ENCODE measurements at regions not wholly inside any gene's neighbourhood (a gene's known extent, or its start where the extent isn't known, plus 50 kb on each side); places are given as distances from the start of the nearest gene placed in this dataset.

DNA sequence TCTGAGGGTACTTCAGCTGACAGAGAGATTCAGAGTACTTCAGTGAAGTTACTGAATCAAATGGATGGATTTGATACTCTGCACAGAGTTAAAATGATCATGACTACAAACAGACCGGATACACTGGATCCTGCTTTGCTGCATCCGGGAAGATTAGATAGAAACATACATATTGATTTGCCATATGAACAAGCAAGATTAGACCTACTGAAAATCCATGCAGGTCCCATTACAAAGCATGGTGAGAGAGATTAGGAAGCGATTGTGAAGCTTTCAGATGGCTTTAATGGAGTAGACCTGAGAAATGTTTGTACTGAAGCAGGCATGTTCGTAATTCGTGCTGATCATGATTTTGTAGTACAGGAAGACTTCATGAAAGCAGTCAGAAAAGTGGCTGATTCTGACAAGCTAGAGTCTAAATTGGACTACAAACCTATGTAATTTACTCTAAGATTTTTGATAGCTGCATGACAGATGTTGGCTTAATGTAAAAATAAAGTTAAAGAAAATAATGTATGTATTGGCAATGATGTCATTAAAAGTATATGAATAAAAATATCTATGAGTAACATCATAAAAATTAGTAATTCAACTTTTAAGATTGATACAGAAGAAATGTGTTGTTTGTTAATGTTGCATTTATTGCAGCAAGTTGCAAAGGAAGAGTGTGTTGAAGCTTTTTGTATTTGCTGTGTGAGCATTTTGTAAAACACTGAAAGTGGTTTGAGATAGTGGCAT is 136.1 kb upstream of the RAP1B start:
- Mint-ChIP-seq H3K27me3 (ENCODE audit: unreplicated experiment) (peaks cover 1% of the 10 kb centered on the region), H3K4me1 (ENCODE audit: unreplicated experiment) (no peaks in the 10 kb centered on the region), H3K27ac (ENCODE audit: unreplicated experiment) (no peak overlapping the region), H3K36me3 (ENCODE audit: low read depth, unreplicated experiment) (no peaks in the 10 kb centered on the region), H3K9me3 (ENCODE audit: unreplicated experiment) (no peaks in the 10 kb centered on the region), H3K4me3 (ENCODE audit: unreplicated experiment) (no peak overlapping the region)
- no peak for DNase-seq (ENCODE audit: low spot score)
- TF ChIP-seq, protein P1, sequence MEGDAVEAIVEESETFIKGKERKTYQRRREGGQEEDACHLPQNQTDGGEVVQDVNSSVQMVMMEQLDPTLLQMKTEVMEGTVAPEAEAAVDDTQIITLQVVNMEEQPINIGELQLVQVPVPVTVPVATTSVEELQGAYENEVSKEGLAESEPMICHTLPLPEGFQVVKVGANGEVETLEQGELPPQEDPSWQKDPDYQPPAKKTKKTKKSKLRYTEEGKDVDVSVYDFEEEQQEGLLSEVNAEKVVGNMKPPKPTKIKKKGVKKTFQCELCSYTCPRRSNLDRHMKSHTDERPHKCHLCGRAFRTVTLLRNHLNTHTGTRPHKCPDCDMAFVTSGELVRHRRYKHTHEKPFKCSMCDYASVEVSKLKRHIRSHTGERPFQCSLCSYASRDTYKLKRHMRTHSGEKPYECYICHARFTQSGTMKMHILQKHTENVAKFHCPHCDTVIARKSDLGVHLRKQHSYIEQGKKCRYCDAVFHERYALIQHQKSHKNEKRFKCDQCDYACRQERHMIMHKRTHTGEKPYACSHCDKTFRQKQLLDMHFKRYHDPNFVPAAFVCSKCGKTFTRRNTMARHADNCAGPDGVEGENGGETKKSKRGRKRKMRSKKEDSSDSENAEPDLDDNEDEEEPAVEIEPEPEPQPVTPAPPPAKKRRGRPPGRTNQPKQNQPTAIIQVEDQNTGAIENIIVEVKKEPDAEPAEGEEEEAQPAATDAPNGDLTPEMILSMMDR (IDR thresholded peaks at IDR 0.05; ENCODE audit: unreplicated experiment): no peak

DNA sequence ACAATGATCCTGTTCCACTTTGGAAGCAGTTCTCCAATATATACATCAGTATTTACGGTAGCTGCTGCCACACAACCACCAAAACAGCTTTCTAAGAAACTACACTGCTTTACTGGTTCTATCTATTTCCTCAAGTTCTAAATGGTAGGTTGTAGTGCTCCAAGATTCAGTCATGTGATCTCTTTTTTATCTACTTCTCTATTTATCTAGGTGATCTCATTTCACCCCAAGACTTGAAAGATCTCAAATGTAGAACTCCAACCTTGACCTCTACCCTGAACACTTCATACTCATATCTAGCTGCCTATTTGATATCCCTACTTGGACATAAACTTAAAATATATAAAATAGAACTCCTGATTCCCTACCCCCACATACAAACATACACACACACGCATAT is 133.9 kb upstream of the RAP1B start:
- peaks cover 1% of the 10 kb centered on the region for H3K27me3 Mint-ChIP-seq (ENCODE audit: unreplicated experiment)
- no peaks in the 10 kb centered on the region for H3K4me1 Mint-ChIP-seq (ENCODE audit: unreplicated experiment)
- H3K4me3 Mint-ChIP-seq (ENCODE audit: unreplicated experiment): no peak overlapping the region
- H3K27ac Mint-ChIP-seq (ENCODE audit: unreplicated experiment): no peak overlapping the region
- DNase-seq (ENCODE audit: low spot score): no peak
- no peaks in the 10 kb centered on the region for H3K9me3 Mint-ChIP-seq (ENCODE audit: unreplicated experiment)
- TF ChIP-seq, protein P1 (IDR thresholded peaks at IDR 0.05; ENCODE audit: unreplicated experiment): no peak
- H3K36me3 Mint-ChIP-seq (ENCODE audit: low read depth, unreplicated experiment): no peaks in the 10 kb centered on the region

DNA sequence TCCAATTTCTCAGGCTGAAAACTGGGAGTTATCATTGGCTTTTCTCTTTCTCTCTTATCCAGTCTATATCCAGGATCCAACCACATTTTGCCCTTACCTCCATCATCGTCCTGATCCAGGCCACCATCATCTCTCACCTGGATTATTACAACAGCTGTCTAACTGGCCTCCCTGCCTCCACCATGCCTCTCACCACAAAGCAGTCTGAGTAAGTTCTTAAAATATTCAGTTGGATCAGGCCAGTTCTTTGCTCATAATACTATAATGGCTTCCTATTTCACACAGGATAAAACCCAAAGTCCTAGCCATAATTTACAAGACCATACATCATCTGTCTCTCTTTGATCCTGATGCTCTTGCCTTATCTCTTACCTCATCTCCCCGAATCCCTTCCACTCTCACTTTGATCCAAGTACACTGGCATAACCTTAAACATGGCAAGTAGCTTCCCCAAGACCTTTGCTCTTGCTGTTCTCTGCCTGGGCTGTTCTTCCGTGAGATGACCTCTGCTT is 133.4 kb upstream of the RAP1B start:
- H3K36me3 Mint-ChIP-seq (ENCODE audit: low read depth, unreplicated experiment): no peaks in the 10 kb centered on the region
- H3K9me3 Mint-ChIP-seq (ENCODE audit: unreplicated experiment): no peaks in the 10 kb centered on the region
- H3K4me1 Mint-ChIP-seq (ENCODE audit: unreplicated experiment): no peaks in the 10 kb centered on the region
- peaks cover 1% of the 10 kb centered on the region for H3K27me3 Mint-ChIP-seq (ENCODE audit: unreplicated experiment)
- H3K4me3 Mint-ChIP-seq (ENCODE audit: unreplicated experiment): no peak overlapping the region
- H3K27ac Mint-ChIP-seq (ENCODE audit: unreplicated experiment): no peak overlapping the region
- no peak for DNase-seq (ENCODE audit: low spot score)
- TF ChIP-seq, protein P1 (IDR thresholded peaks at IDR 0.05; ENCODE audit: unreplicated experiment): no peak

DNA sequence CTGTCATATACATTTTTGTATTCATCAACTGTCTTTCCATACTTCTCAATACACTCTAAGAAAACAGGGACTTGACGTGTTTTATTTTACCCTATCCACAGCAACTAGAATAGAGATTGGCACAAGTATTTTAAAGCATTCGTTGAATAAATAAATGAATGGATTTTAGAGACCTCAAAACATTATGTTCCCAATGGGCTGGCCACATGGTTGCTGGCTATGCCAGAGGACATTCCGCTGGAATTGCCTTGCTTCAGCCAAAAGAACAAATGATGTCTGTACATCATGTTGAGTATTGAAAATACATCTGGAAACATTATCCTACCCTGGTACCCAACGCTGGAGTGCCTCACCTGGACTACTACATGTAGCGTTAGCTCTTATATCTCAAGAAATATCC is 132.8 kb upstream of the RAP1B start:
- H3K4me3 Mint-ChIP-seq (ENCODE audit: unreplicated experiment): no peak overlapping the region
- DNase-seq (ENCODE audit: low spot score): no peak

More for the DNA sequence above, 132.8 kb upstream of the RAP1B start:
- Mint-ChIP-seq H3K27ac (ENCODE audit: unreplicated experiment) (no peak overlapping the region), H3K27me3 (ENCODE audit: unreplicated experiment) (peaks cover 2% of the 10 kb centered on the region), H3K9me3 (ENCODE audit: unreplicated experiment) (no peaks in the 10 kb centered on the region), H3K36me3 (ENCODE audit: low read depth, unreplicated experiment) (no peaks in the 10 kb centered on the region), H3K4me1 (ENCODE audit: unreplicated experiment) (no peaks in the 10 kb centered on the region)
- TF ChIP-seq, protein P1 (IDR thresholded peaks at IDR 0.05; ENCODE audit: unreplicated experiment): no peak

Measured in endothelial cell (in vitro differentiated cells).